ENCODE measurements at regions not wholly inside any gene's neighbourhood (a gene's known extent, or its start where the extent isn't known, plus 50 kb on each side); places are given as distances from the start of the nearest gene placed in this dataset.

DNA sequence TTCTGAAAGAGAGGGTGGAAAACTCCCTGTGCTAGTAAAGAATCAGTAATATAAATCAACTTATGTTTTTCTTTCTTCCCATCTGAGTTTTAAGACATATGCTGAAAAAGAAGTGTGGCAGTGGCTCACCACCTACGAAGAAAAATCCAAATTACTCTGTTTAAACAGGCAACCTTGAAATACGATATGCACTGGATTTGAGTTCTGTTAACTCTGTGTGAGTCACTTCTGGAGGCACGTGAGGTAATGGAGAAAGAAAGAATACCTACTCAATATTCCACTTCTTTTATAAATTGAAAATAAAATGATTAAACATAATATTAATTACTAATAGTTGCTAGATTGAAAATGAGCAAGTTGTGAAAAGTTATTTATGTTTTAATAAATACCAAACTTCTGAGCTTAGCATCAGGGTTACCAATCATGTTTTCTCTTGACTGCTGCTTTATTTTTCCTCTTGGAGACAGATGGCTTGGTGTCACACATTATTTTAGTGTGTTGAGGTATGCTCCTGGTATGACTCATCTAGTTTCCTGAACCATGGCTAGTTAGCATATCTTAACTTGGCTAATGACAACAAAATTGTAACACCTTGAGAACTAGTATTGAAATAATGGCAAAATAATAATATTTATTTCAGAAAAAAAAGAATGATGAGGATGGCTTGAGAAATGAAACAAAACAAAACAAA, 1705.5 kb upstream of the PIK3C3 start:
- TF ChIP-seq, protein P1, sequence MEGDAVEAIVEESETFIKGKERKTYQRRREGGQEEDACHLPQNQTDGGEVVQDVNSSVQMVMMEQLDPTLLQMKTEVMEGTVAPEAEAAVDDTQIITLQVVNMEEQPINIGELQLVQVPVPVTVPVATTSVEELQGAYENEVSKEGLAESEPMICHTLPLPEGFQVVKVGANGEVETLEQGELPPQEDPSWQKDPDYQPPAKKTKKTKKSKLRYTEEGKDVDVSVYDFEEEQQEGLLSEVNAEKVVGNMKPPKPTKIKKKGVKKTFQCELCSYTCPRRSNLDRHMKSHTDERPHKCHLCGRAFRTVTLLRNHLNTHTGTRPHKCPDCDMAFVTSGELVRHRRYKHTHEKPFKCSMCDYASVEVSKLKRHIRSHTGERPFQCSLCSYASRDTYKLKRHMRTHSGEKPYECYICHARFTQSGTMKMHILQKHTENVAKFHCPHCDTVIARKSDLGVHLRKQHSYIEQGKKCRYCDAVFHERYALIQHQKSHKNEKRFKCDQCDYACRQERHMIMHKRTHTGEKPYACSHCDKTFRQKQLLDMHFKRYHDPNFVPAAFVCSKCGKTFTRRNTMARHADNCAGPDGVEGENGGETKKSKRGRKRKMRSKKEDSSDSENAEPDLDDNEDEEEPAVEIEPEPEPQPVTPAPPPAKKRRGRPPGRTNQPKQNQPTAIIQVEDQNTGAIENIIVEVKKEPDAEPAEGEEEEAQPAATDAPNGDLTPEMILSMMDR (conservative IDR thresholded peaks at IDR 0.05; ENCODE audit: low read depth in 2 of 2): no peak
- TF ChIP-seq EZH2 (IDR thresholded peaks at IDR 0.05; ENCODE audit: low read depth, unreplicated experiment) (no peak), JUNB (IDR thresholded peaks at IDR 0.05; ENCODE audit: unreplicated experiment) (no peak)
- TF ChIP-seq, protein P2, sequence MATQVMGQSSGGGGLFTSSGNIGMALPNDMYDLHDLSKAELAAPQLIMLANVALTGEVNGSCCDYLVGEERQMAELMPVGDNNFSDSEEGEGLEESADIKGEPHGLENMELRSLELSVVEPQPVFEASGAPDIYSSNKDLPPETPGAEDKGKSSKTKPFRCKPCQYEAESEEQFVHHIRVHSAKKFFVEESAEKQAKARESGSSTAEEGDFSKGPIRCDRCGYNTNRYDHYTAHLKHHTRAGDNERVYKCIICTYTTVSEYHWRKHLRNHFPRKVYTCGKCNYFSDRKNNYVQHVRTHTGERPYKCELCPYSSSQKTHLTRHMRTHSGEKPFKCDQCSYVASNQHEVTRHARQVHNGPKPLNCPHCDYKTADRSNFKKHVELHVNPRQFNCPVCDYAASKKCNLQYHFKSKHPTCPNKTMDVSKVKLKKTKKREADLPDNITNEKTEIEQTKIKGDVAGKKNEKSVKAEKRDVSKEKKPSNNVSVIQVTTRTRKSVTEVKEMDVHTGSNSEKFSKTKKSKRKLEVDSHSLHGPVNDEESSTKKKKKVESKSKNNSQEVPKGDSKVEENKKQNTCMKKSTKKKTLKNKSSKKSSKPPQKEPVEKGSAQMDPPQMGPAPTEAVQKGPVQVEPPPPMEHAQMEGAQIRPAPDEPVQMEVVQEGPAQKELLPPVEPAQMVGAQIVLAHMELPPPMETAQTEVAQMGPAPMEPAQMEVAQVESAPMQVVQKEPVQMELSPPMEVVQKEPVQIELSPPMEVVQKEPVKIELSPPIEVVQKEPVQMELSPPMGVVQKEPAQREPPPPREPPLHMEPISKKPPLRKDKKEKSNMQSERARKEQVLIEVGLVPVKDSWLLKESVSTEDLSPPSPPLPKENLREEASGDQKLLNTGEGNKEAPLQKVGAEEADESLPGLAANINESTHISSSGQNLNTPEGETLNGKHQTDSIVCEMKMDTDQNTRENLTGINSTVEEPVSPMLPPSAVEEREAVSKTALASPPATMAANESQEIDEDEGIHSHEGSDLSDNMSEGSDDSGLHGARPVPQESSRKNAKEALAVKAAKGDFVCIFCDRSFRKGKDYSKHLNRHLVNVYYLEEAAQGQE (IDR thresholded peaks at IDR 0.05; ENCODE audit: unreplicated experiment): no peak

All from GM23338 (cell line).